Inflammatory macrophage treated with lipopolysaccharide for 1 hour (primary cell): ENCODE measurements at regions not wholly inside any gene's neighbourhood (a gene's known extent, or its start where the extent isn't known, plus 50 kb on each side); places are given as distances from the start of the nearest gene placed in this dataset.

Source experiments
- DNase-seq, 2 donors: peaks; one replicate each; pipeline ENCODE4 v3.0.0-alpha.2; 2020 to 2022

GRCh38 chr13:34507630-34508029 is 434.4 kb upstream of the NBEA start:
- no peak for DNase-seq

GRCh38 chr13:34512817-34513216 is 429.3 kb upstream of the NBEA start:
- DNase-seq: no peak

- DNase-seq: no peak
Measured at GRCh38 chr13:34513526-34513925, 428.5 kb upstream of the NBEA start.

GRCh38 chr13:34515201-34515600 is 426.9 kb upstream of the NBEA start:
- DNase-seq: no peak

GRCh38 chr13:34521171-34521570 is 420.9 kb upstream of the NBEA start:
- DNase-seq: no peak

- no peak for DNase-seq
Measured at GRCh38 chr13:34522808-34523207, 419.3 kb upstream of the NBEA start.

- no peak for DNase-seq
Measured at GRCh38 chr13:34523406-34523805, 418.7 kb upstream of the NBEA start.

- no peak for DNase-seq
Measured at GRCh38 chr13:34533941-34534340, 408.1 kb upstream of the NBEA start.

- DNase-seq: no peak
Measured at GRCh38 chr13:34542321-34542720, 399.7 kb upstream of the NBEA start.

GRCh38 chr13:34543836-34544235 is 398.2 kb upstream of the NBEA start:
- DNase-seq: no peak

GRCh38 chr13:34545461-34545860 is 396.6 kb upstream of the NBEA start:
- DNase-seq: no peak

GRCh38 chr13:34546344-34547250 is 395.5 kb upstream of the NBEA start:
- no peak for DNase-seq

- no peak for DNase-seq
Measured at GRCh38 chr13:34547929-34548328, 394.1 kb upstream of the NBEA start.

- DNase-seq: no peak
Measured at GRCh38 chr13:34553376-34553775, 388.7 kb upstream of the NBEA start.

GRCh38 chr13:34555988-34556387 is 386.1 kb upstream of the NBEA start:
- no peak for DNase-seq

- DNase-seq: no peak
Measured at GRCh38 chr13:34561033-34561432, 381.0 kb upstream of the NBEA start.

- DNase-seq: no peak
Measured at GRCh38 chr13:34567597-34567996, 374.5 kb upstream of the NBEA start.

- no peak for DNase-seq
Measured at GRCh38 chr13:34570698-34571353, 371.2 kb upstream of the NBEA start.

- DNase-seq: no peak
Measured at GRCh38 chr13:34571716-34572115, 370.4 kb upstream of the NBEA start.

- DNase-seq: no peak
Measured at GRCh38 chr13:34577051-34577450, 365.0 kb upstream of the NBEA start.

- no peak for DNase-seq
Measured at GRCh38 chr13:34578471-34578870, 363.6 kb upstream of the NBEA start.

GRCh38 chr13:34578917-34579316 is 363.2 kb upstream of the NBEA start:
- no peak for DNase-seq

GRCh38 chr13:34583181-34583580 is 358.9 kb upstream of the NBEA start:
- DNase-seq: no peak

- no peak for DNase-seq
Measured at GRCh38 chr13:34587576-34587975, 354.5 kb upstream of the NBEA start.
